ENCODE measurements at regions not wholly inside any gene's neighbourhood (a gene's known extent, or its start where the extent isn't known, plus 50 kb on each side); places are given as distances from the start of the nearest gene placed in this dataset.

DNA sequence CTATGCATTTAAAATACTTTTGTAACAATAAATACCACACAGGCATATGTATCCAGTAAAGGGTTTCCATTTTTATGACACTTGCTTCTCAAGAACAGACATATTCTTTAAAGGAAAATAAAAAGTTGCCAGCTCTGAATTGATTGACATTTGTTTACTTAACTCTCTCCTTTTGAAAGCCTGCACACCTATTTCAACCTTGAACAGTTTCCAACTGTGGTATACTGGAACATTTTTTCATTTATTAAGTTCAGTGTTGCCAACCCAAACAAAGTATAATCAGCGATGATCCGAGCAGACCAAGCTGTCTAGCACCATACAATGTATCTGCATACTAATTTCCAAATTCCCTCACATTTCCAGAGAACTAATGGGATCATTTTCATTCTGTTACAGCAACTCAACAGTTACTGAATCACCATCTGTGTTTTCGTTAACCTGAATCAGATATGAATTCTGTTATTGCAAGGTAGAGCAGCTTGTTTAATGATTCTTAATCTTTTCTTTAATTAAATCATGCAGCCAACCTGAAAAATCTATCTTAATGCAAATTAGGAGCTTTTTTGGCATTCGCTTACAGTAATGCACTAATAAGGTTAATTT, 725.5 kb upstream of the ZEB2 start:
- intact Hi-C loops (cut with micrococcal nuclease), result no loop called here

DNA sequence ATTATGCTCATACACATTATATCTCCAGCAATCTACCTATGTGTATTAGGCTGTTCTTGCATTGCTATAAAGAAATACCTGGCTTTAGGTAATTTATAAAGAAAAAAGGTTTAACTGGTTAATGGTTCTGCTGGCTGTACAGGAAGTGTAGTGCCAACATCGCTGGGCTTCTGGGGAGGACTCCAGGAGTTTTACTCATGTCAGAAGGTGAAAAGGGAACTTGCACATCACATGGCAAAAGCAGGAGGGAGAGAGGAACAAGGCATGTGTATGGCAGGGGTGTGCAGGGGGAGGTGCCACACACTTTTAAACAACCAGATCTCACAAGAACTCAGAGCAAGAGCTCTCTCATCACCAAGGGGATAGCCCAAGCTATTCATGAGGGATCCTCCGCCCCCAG, 715.4 kb upstream of the ZEB2 start:
- Mint-ChIP-seq H3K4me1 (ENCODE audit: low read depth) (no peaks in the 10 kb centered on the region), H3K27me3 (ENCODE audit: low read depth) (peaks cover 4% of the 10 kb centered on the region), H3K4me3 (ENCODE audit: low read depth) (no peak overlapping the region), H3K27ac (no peak overlapping the region), H3K9me3 (no peaks in the 10 kb centered on the region), H3K36me3 (ENCODE audit: low read depth) (no peaks in the 10 kb centered on the region)
- DNase-seq (ENCODE audit: low spot score), result no peak
- intact Hi-C loops (cut with micrococcal nuclease), result no loop called here

More for the DNA sequence above, 725.5 kb upstream of the ZEB2 start:
- H3K27ac Mint-ChIP-seq, result no peak overlapping the region
- no peak for DNase-seq (ENCODE audit: low spot score)
- H3K9me3 Mint-ChIP-seq, result no peaks in the 10 kb centered on the region
- H3K4me3 Mint-ChIP-seq (ENCODE audit: low read depth), result no peak overlapping the region
- peaks cover 6% of the 10 kb centered on the region for H3K27me3 Mint-ChIP-seq (ENCODE audit: low read depth)
- no peaks in the 10 kb centered on the region for H3K4me1 Mint-ChIP-seq (ENCODE audit: low read depth)
- H3K36me3 Mint-ChIP-seq (ENCODE audit: low read depth), result no peaks in the 10 kb centered on the region

DNA sequence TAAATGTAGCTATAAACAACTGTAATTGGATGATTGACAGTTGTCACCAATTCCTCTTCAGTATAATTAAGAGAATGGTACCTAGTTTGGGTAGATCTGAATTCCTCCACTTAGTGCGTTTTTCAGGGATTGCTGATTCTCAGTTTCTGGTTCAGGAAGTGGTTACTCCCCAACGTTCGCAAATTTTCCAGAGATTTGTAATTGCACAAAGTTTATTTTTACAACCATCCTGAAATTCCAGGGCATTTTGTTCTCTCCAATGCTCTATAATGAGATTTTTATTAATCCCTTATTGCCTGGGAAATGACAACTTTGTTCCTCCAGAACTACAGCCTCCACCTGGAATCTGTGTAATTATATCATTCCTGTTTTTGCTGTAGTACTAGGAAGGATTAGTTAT, 710.6 kb upstream of the ZEB2 start:
- intact Hi-C loops (cut with micrococcal nuclease), result no loop called here
- no peak overlapping the region for H3K27ac Mint-ChIP-seq
- H3K27me3 Mint-ChIP-seq (ENCODE audit: low read depth), result no peaks in the 10 kb centered on the region
- H3K4me1 Mint-ChIP-seq (ENCODE audit: low read depth), result no peaks in the 10 kb centered on the region
- no peaks in the 10 kb centered on the region for H3K36me3 Mint-ChIP-seq (ENCODE audit: low read depth)
- H3K4me3 Mint-ChIP-seq (ENCODE audit: low read depth), result no peak overlapping the region
- DNase-seq (ENCODE audit: low spot score), result no peak
- no peaks in the 10 kb centered on the region for H3K9me3 Mint-ChIP-seq

DNA sequence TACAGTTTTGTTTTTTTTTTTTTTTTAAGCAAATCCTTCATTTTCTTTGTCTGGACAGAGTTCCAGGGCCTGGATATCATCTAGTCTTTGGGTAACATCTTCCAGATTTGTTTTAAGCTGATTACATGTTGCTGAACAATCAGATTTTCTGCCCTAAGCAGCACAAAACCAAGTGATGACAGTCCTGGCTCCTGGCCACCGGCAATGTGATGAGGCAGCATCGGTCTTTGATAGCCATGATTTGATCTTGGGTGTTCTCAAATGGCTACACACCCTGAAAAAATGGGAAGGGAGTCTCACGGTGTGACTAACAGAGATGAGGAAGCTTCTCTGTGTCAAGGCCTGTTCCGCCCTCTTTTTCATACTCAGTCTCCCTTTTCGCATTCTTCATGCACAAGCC, 708.6 kb upstream of the ZEB2 start:
- Mint-ChIP-seq H3K4me3 (ENCODE audit: low read depth) (no peak overlapping the region), H3K4me1 (ENCODE audit: low read depth) (no peaks in the 10 kb centered on the region), H3K27me3 (ENCODE audit: low read depth) (no peaks in the 10 kb centered on the region), H3K27ac (no peak overlapping the region), H3K36me3 (ENCODE audit: low read depth) (no peaks in the 10 kb centered on the region), H3K9me3 (no peaks in the 10 kb centered on the region)
- intact Hi-C loops (cut with micrococcal nuclease), result no loop called here
- DNase-seq (ENCODE audit: low spot score), result no peak

DNA sequence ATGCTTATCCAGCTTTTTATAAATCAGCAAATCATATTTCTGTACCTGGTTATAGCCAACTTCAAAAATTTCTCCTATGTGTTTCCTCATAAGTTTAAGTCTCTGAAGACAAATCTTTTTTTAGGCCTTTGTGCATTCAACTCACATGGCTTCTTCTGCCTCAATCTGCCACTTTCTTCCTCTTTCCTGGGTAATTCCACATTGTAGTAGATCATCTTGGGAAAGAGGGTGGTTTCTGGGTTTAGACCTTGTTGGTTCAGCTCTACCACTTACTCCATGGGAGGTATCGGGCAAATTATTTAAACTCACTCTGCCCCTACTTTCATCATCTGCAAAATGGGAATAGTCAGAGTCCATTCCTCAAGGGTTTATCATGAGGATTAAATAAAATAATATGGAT, 707.0 kb upstream of the ZEB2 start:
- intact Hi-C loops (cut with micrococcal nuclease), result no loop called here
- no peaks in the 10 kb centered on the region for H3K36me3 Mint-ChIP-seq (ENCODE audit: low read depth)

DNA sequence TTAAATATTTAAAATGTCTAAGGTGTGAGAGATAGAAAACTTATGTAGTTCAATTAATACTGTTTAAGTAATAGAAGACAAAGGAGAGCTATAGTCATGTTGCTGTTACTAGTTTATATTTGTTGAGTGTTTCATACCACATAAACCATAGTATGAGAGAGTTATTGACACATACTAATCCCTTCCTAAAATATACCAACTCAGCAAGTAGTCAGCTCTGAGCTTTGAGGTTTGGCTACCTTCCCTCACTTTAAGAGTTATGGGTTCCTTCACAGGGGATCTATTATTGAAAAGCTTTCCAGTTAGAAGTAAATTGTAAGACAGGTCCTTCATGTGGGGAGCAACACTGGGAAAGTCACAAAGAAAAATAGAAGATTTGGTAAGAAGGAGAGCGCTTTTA, 701.6 kb upstream of the ZEB2 start:
- no peaks in the 10 kb centered on the region for H3K36me3 Mint-ChIP-seq (ENCODE audit: low read depth)
- H3K9me3 Mint-ChIP-seq, result no peaks in the 10 kb centered on the region
- intact Hi-C loops (cut with micrococcal nuclease), result no loop called here
- H3K27me3 Mint-ChIP-seq (ENCODE audit: low read depth), result no peaks in the 10 kb centered on the region
- no peak overlapping the region for H3K4me3 Mint-ChIP-seq (ENCODE audit: low read depth)
- no peaks in the 10 kb centered on the region for H3K4me1 Mint-ChIP-seq (ENCODE audit: low read depth)
- no peak for DNase-seq (ENCODE audit: low spot score)
- H3K27ac Mint-ChIP-seq, result no peak overlapping the region

More for the DNA sequence above, 707.0 kb upstream of the ZEB2 start:
- no peaks in the 10 kb centered on the region for H3K4me1 Mint-ChIP-seq (ENCODE audit: low read depth)
- no peak for DNase-seq (ENCODE audit: low spot score)
- no peaks in the 10 kb centered on the region for H3K27me3 Mint-ChIP-seq (ENCODE audit: low read depth)
- H3K4me3 Mint-ChIP-seq (ENCODE audit: low read depth), result no peak overlapping the region
- H3K27ac Mint-ChIP-seq, result no peak overlapping the region
- no peaks in the 10 kb centered on the region for H3K9me3 Mint-ChIP-seq

DNA sequence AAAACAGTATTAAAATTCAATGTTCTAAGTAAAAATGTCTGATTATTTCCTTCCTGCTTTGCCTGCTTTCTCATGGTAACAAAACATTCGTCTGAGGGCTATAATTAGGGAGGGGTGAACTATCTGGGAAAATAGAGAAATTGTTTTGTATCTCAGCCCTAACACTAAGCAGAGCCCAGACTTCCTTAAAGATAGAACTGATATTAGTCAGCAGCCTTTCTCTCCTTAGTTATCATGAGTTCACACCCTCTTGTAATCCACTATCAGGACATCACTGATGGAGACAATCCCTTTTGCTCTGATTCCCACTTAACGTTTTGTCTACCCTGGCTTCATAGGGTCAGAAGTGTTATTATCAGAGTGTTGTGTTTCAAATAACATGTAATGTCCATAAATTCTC, 701.1 kb upstream of the ZEB2 start:
- H3K4me3 Mint-ChIP-seq (ENCODE audit: low read depth), result no peak overlapping the region
- no peaks in the 10 kb centered on the region for H3K36me3 Mint-ChIP-seq (ENCODE audit: low read depth)
- H3K27ac Mint-ChIP-seq, result no peak overlapping the region
- intact Hi-C loops (cut with micrococcal nuclease), result no loop called here
- H3K27me3 Mint-ChIP-seq (ENCODE audit: low read depth), result no peaks in the 10 kb centered on the region
- no peak for DNase-seq (ENCODE audit: low spot score)
- no peaks in the 10 kb centered on the region for H3K4me1 Mint-ChIP-seq (ENCODE audit: low read depth)
- no peaks in the 10 kb centered on the region for H3K9me3 Mint-ChIP-seq

DNA sequence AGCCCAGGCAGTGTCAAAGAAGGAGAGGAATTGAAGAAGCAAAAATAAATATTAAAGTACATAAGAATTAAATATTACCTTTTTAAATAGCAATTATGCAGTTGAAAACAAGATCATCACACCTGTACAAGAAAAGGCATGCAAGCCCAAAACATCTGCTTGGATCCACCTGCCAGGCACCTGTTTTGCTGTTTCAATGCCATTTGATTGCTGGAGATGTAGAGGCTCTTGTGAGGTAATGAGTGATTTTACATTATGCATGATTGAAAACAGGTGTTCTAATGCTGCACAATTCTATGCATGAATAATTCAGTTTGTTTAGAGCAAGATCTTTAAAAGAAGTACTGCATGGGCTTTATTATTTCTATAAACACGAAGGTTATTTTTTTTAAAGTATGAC, 700.6 kb upstream of the ZEB2 start:
- Mint-ChIP-seq H3K4me3 (ENCODE audit: low read depth) (no peak overlapping the region), H3K27me3 (ENCODE audit: low read depth) (no peaks in the 10 kb centered on the region), H3K9me3 (no peaks in the 10 kb centered on the region), H3K27ac (no peak overlapping the region), H3K36me3 (ENCODE audit: low read depth) (no peaks in the 10 kb centered on the region), H3K4me1 (ENCODE audit: low read depth) (no peaks in the 10 kb centered on the region)
- intact Hi-C loops (cut with micrococcal nuclease), result no loop called here
- no peak for DNase-seq (ENCODE audit: low spot score)

DNA sequence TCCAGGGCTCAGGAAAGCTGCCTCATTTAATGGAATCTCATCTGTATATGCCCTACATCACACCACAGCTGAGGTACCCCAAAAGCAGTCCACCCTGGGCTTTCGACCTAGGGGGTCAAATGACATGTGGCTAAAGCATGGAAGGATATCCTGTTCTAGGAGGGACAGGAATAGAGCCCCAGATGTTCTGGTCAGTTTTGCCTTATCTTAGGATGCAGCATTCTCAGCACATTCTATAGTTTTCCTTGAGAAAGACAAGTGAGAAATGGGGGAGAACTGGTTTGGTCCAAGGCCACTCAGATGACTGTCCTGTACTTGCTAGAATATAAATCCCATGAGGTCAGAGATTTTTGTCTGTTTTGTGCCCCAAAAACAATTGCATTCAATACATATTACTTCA, 688.0 kb upstream of the ZEB2 start:
- intact Hi-C loops (cut with micrococcal nuclease), result no loop called here
- Mint-ChIP-seq H3K9me3 (peaks cover 3% of the 10 kb centered on the region), H3K27me3 (ENCODE audit: low read depth) (no peaks in the 10 kb centered on the region), H3K4me1 (ENCODE audit: low read depth) (no peaks in the 10 kb centered on the region), H3K36me3 (ENCODE audit: low read depth) (no peaks in the 10 kb centered on the region), H3K4me3 (ENCODE audit: low read depth) (no peak overlapping the region), H3K27ac (no peak overlapping the region)
- no peak for DNase-seq (ENCODE audit: low spot score)

DNA sequence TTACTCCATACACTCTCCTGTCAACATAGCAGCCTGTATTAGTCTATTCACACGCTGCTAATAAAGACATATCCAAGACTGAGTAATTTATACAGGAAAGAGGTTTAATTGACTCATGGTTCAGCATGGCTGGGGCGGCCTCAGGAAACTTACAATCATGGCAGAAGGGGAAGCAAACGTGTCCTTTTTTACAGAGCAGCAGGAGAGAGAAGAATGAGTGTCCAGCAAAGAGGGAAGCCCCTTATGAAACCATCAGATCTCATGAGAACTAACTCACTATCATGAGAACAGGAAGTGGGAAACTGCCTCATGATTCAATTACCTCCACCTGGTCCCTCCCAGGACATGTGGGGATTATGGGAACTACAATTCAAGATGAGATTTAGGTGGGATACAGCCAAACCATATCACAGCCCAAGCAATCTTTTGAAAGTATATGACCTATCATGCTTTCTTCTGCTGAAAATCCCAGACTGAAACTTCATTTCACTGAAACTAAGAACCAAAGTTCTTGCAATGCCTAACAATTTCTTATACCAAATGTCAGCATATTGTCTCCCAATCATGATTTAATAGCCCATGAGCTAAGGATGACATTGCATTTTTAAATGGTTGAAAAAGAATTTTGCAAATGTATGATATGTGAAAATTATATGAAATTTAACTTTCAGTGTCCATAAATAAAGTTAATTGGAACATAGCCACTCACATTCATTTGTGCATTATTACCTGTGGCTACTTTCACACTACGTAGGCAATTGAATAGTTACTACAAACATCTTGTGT, 686.8 kb upstream of the ZEB2 start:
- Mint-ChIP-seq H3K27me3 (ENCODE audit: low read depth) (no peaks in the 10 kb centered on the region), H3K36me3 (ENCODE audit: low read depth) (no peaks in the 10 kb centered on the region), H3K4me3 (ENCODE audit: low read depth) (no peak overlapping the region), H3K27ac (no peak overlapping the region), H3K9me3 (no peaks in the 10 kb centered on the region), H3K4me1 (ENCODE audit: low read depth) (no peaks in the 10 kb centered on the region)
- intact Hi-C loops (cut with micrococcal nuclease), result no loop called here
- DNase-seq (ENCODE audit: low spot score), result no peak

DNA sequence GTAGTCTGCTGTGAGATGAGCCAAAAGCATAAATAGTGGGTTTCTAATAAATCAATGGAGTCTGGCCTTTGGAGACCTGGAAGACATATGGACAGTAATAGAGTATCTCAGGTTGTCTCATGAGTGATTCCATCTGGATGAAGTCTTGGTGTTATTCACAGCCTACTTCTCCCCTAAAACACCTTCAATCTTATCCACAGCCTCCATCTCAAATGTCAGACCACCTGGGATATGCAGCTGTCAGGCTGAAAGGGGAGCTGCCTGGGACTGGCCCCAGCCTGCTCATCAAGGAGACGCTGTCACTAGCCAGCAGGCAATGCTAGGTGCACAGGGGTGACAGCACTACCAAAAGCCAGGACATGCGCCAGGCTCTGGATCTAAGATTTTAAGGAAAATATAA, 684.0 kb upstream of the ZEB2 start:
- intact Hi-C loops (cut with micrococcal nuclease), result no loop called here
- H3K36me3 Mint-ChIP-seq (ENCODE audit: low read depth), result no peaks in the 10 kb centered on the region
- no peak overlapping the region for H3K4me3 Mint-ChIP-seq (ENCODE audit: low read depth)
- DNase-seq (ENCODE audit: low spot score), result no peak
- H3K27me3 Mint-ChIP-seq (ENCODE audit: low read depth), result no peaks in the 10 kb centered on the region
- H3K27ac Mint-ChIP-seq, result no peak overlapping the region
- H3K4me1 Mint-ChIP-seq (ENCODE audit: low read depth), result no peaks in the 10 kb centered on the region
- H3K9me3 Mint-ChIP-seq, result no peaks in the 10 kb centered on the region

DNA sequence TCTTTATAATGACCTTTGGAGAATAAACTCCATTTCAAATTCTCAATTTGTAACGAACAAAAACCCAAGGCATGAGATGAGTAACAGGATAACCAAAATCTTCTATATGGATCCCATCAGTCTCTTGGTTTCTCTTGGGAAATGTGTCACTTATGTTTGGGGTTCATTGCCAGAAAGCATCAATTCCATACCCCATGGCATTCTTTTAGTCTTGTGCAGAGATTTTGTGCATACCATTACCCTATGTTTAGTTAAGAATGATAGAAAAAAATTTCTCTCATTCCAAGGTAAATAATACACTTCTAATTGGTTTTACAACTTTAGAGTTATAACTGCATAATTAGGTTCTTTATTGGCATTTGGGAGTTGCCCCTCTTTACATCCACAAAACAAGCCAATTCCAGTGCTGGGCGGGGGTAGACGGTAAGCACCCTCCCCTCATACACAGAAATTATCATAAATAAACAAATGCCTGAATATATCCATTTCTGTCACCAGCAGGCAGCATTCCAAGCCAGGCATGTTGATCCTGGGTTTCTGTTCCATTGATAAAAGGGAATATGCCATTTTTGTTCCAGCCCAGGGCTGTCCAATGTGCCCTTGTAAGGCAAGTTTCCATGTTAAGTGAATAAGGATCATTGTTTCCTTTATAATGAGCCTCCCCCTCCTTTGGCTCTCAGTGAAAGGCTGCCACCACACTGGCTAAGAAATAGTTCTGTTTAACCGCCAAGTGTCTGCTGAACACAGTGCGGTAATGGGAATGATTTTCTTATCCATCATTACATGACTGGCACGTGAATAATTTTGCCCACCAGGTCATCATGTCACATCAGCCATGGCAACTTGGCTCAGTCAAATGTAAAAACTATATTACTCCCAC, 680.1 kb upstream of the ZEB2 start:
- Mint-ChIP-seq H3K27me3 (ENCODE audit: low read depth) (no peaks in the 10 kb centered on the region), H3K9me3 (no peaks in the 10 kb centered on the region), H3K36me3 (ENCODE audit: low read depth) (no peaks in the 10 kb centered on the region), H3K27ac (no peak overlapping the region), H3K4me1 (ENCODE audit: low read depth) (no peaks in the 10 kb centered on the region), H3K4me3 (ENCODE audit: low read depth) (no peak overlapping the region)
- intact Hi-C loops (cut with micrococcal nuclease), result no loop called here
- no peak for DNase-seq (ENCODE audit: low spot score)

DNA sequence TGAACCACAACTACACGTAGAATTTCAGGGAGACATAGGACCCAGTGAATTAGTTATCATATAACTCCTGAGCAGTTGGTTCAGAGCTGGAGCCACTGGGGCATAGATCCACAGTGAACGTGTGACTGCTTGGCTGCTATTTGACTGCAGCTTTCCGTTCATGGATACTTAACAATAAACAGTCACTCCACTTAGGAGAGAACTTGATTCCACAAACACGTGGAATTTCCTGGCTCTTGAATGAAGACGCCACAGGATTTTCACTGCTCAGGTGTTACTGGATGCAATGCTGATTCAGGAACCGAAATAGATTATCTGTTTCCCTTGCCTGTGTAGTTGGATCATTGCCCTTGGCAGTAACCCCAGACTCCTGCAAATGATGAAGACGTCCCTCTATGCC, 679.1 kb upstream of the ZEB2 start:
- no peak overlapping the region for H3K27ac Mint-ChIP-seq
- H3K27me3 Mint-ChIP-seq (ENCODE audit: low read depth), result no peaks in the 10 kb centered on the region
- no peaks in the 10 kb centered on the region for H3K9me3 Mint-ChIP-seq
- DNase-seq (ENCODE audit: low spot score), result no peak
- H3K4me1 Mint-ChIP-seq (ENCODE audit: low read depth), result no peaks in the 10 kb centered on the region
- H3K4me3 Mint-ChIP-seq (ENCODE audit: low read depth), result no peak overlapping the region
- no peaks in the 10 kb centered on the region for H3K36me3 Mint-ChIP-seq (ENCODE audit: low read depth)
- intact Hi-C loops (cut with micrococcal nuclease), result no loop called here
